HG02588 (cell line): ENCODE measurements at regions not wholly inside any gene's neighbourhood (a gene's known extent, or its start where the extent isn't known, plus 50 kb on each side); places are given as distances from the start of the nearest gene placed in this dataset.
"Not testable (repeated sequence)": the region's sequence is repeated elsewhere in the genome, so short reads cannot be mapped to it uniquely, and the experiment has no call there.

Source experiments
- ATAC-seq: cut with Tn5 transposase; IDR thresholded peaks from one replicate; pipeline ENCODE4 v1.9.1; 2021; ENCODE audit warnings: mild to moderate bottlenecking, moderate library complexity; ENCODE audit not compliant: unreplicated experiment

GRCh38 chr9:68593760-68594159 is 53.1 kb upstream of the TMEM252 start:
- ATAC-seq, result not testable (repeated sequence)

- no peak for ATAC-seq
Observed at GRCh38 chr9:68595868-68596267, 55.2 kb upstream of the TMEM252 start.

- no peak for ATAC-seq
Observed at GRCh38 chr9:68597362-68597997, 56.8 kb upstream of the TMEM252 start.

GRCh38 chr9:68599826-68600225 is 59.1 kb upstream of the TMEM252 start:
- no peak for ATAC-seq

GRCh38 chr9:68601081-68601480 is 60.4 kb upstream of the TMEM252 start:
- ATAC-seq, result no peak

- ATAC-seq, result no peak
Observed at GRCh38 chr9:68603371-68603770, 62.7 kb upstream of the TMEM252 start.

- ATAC-seq, result no peak
Observed at GRCh38 chr9:68608763-68609162, 68.1 kb upstream of the TMEM252 start.

GRCh38 chr9:68609901-68610415 is 69.3 kb upstream of the TMEM252 start:
- ATAC-seq, result no peak

- no peak for ATAC-seq
Observed at GRCh38 chr9:68614121-68614520, 73.4 kb upstream of the TMEM252 start.

GRCh38 chr9:68617011-68617410 is 76.3 kb upstream of the TMEM252 start:
- ATAC-seq, result not testable (repeated sequence)

- no peak for ATAC-seq
Observed at GRCh38 chr9:68619072-68619471, 78.4 kb upstream of the TMEM252 start.

- no peak for ATAC-seq
Observed at GRCh38 chr9:68619636-68620035, 79.0 kb upstream of the TMEM252 start.

GRCh38 chr9:68625559-68625958 is 79.5 kb upstream of the PIP5K1B start:
- ATAC-seq, result no peak

GRCh38 chr9:68626526-68626925 is 78.5 kb upstream of the PIP5K1B start:
- ATAC-seq, result no peak

GRCh38 chr9:68627104-68627503 is 77.9 kb upstream of the PIP5K1B start:
- no peak for ATAC-seq

- ATAC-seq, result no peak
Observed at GRCh38 chr9:68627594-68627993, 77.4 kb upstream of the PIP5K1B start.

GRCh38 chr9:68629042-68629441 is 76.0 kb upstream of the PIP5K1B start:
- no peak for ATAC-seq

- no peak for ATAC-seq
Observed at GRCh38 chr9:68631811-68632210, 73.2 kb upstream of the PIP5K1B start.

- no peak for ATAC-seq
Observed at GRCh38 chr9:68637020-68637419, 68.0 kb upstream of the PIP5K1B start.

- not testable (repeated sequence) for ATAC-seq
Observed at GRCh38 chr9:68639261-68639660, 65.8 kb upstream of the PIP5K1B start.

GRCh38 chr9:68640421-68641089 is 64.5 kb upstream of the PIP5K1B start:
- no peak for ATAC-seq
